ENCODE measurements at regions not wholly inside any gene's neighbourhood (a gene's known extent, or its start where the extent isn't known, plus 50 kb on each side); places are given as distances from the start of the nearest gene placed in this dataset.

DNA sequence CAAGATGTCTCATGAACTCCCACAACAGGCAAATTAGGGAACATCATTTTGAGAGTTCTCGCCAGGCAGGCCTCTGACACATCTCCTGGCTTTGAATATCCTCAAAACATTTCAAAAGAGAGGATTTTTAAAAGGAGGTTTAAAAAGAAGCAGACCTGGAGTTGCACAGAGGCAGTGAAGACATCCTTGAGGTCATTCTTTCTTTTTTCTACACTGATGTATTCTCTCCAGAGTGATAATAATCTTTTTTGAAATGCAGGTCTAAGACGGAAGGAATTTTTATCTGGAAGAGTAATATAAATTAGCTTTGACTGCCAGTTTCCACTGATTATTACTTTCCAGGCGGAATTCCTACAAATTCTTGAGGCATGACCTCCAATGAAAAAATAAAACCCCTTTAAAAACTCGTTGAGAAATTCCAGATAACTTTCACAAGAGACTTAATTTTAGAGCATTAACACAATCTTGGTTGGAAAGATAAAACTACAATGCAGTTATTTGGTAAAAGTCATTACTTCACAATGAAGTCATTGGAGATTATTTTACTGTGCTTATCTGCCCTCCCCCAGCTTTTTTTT lies 125.0 kb downstream of the LYPLAL1 start:
- CTCF ChIA-PET: no interaction called here
- Histone ChIP-seq H3K27me3 (ENCODE audit: control insufficient read depth, insufficient read depth, low read length) (no peaks in the 10 kb centered on the region), H3K36me3 (ENCODE audit: control insufficient read depth, insufficient read depth, low read length) (no peaks in the 10 kb centered on the region), H3K4me3 (ENCODE audit: low read depth, low read length) (no peak overlapping the region)
- peak; percentile 82 for DNase-seq (ENCODE audit: low read depth)
- POLR2A ChIA-PET: interaction anchor here (0.6 kb wide), 1 partner anchor 634 kb away, joined by 4 read pairs; no protein-coding TSS in a partner anchor
- TF ChIP-seq, protein P1, sequence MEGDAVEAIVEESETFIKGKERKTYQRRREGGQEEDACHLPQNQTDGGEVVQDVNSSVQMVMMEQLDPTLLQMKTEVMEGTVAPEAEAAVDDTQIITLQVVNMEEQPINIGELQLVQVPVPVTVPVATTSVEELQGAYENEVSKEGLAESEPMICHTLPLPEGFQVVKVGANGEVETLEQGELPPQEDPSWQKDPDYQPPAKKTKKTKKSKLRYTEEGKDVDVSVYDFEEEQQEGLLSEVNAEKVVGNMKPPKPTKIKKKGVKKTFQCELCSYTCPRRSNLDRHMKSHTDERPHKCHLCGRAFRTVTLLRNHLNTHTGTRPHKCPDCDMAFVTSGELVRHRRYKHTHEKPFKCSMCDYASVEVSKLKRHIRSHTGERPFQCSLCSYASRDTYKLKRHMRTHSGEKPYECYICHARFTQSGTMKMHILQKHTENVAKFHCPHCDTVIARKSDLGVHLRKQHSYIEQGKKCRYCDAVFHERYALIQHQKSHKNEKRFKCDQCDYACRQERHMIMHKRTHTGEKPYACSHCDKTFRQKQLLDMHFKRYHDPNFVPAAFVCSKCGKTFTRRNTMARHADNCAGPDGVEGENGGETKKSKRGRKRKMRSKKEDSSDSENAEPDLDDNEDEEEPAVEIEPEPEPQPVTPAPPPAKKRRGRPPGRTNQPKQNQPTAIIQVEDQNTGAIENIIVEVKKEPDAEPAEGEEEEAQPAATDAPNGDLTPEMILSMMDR (IDR thresholded peaks at IDR 0.05; ENCODE audit: insufficient read depth, low read depth, low read length): no peak

DNA sequence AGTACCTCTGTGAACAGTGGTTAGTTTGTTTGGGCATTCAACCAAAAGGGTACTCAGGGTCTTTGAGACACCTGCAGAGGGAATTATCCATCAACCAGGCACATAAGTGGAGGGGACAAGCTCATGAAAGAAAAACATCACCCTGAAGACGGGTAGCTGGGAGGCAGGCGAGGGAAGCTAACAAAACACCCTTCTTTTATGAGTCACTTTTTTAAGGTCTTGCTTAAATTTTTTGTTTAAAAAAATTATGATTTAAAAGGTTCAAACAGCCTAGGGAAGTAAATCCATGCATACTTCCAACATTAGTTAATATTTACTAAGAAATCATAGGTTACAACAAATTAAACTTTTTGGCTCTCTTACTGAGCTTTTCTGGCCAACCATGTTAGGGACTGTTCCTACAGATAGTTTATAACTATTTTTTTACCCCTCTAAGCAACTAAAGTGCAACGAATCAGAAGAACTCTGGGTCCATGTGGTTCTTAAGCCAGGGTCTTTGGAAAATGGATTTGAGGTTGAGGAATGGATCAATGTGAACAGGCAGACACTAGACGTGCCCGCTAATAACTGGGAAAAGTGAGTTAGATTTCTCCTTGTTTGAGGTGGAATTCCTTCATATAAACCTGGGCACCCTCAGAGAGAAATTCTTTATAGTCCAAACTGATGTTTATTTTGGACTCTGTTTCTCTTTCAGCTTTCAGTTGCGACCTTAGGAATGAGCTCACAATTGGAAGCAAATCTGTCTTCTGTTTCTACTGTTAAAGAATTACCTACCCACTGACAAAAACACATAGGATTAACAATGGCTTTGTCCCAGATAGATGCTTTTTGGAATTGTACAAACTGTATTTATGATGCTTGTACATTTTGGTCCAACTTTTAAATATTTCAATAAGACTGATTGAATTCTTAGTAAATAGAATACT lies 123.0 kb downstream of the LYPLAL1 start:
- ChIA-PET CTCF (interaction anchor here (0.6 to 1.0 kb wide), 2 partner anchors 20 to 89 kb away, joined by 3 to 4 read pairs; no protein-coding TSS in a partner anchor), POLR2A (no interaction called here)
- TF ChIP-seq, protein P1 (IDR thresholded peaks at IDR 0.05; ENCODE audit: insufficient read depth, low read depth, low read length): no peak
- Histone ChIP-seq H3K36me3 (ENCODE audit: control insufficient read depth, insufficient read depth, low read length) (no peaks in the 10 kb centered on the region), H3K4me3 (ENCODE audit: low read depth, low read length) (no peak overlapping the region), H3K27me3 (ENCODE audit: control insufficient read depth, insufficient read depth, low read length) (no peaks in the 10 kb centered on the region)
- DNase-seq (ENCODE audit: low read depth): no peak

GRCh38 chr1:219294251-219294650 lies 120.6 kb downstream of the LYPLAL1 start:
- ChIA-PET CTCF (interaction anchor here (0.8 kb wide), 1 partner anchor 31 kb away, joined by 4 read pairs; no protein-coding TSS in a partner anchor), POLR2A (interaction anchor here (0.5 kb wide), 1 partner anchor 25 kb away, joined by 3 read pairs; no protein-coding TSS in a partner anchor)
- DNase-seq (ENCODE audit: low read depth): no peak

GRCh38 chr1:219293410-219293809 lies 119.7 kb downstream of the LYPLAL1 start:
- ChIA-PET CTCF (interaction anchor here (0.8 kb wide), 1 partner anchor 32 kb away, joined by 4 read pairs; no protein-coding TSS in a partner anchor), POLR2A (no interaction called here)
- no peak for DNase-seq (ENCODE audit: low read depth)
- H3K4me3 ChIP-seq (ENCODE audit: low read depth, low read length): no peak overlapping the region
- TF ChIP-seq, protein P1 (IDR thresholded peaks at IDR 0.05; ENCODE audit: insufficient read depth, low read depth, low read length): no peak
- no peaks in the 10 kb centered on the region for H3K36me3 ChIP-seq (ENCODE audit: control insufficient read depth, insufficient read depth, low read length)
- no peaks in the 10 kb centered on the region for H3K27me3 ChIP-seq (ENCODE audit: control insufficient read depth, insufficient read depth, low read length)

More at GRCh38 chr1:219294251-219294650, 120.6 kb downstream of the LYPLAL1 start:
- no peak overlapping the region for H3K4me3 ChIP-seq (ENCODE audit: low read depth, low read length)
- H3K36me3 ChIP-seq (ENCODE audit: control insufficient read depth, insufficient read depth, low read length): no peaks in the 10 kb centered on the region
- TF ChIP-seq, protein P1 (IDR thresholded peaks at IDR 0.05; ENCODE audit: insufficient read depth, low read depth, low read length): no peak
- no peaks in the 10 kb centered on the region for H3K27me3 ChIP-seq (ENCODE audit: control insufficient read depth, insufficient read depth, low read length)

DNA sequence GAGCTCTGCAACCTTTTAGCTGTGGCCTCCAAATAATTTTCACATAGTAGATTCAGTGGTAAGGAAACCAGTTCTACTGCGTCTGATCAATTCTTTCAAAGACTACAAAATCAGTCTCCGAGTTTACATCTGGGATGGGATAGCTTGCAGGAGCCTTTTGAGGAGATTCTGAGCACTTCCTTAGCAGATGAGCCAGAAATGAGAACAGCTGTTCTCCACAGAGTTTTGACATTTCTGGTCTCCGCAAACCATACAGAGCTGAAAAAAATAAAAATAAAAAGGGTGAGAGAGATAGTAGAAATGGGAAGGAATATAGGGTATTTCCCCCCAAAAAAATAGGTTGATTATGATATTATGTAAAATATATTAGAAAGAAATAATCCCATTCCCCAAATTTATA lies 119.3 kb downstream of the LYPLAL1 start:
- CTCF ChIA-PET: no interaction called here
- no peak overlapping the region for H3K4me3 ChIP-seq (ENCODE audit: low read depth, low read length)
- no peak for DNase-seq (ENCODE audit: low read depth)
- TF ChIP-seq, protein P1 (IDR thresholded peaks at IDR 0.05; ENCODE audit: insufficient read depth, low read depth, low read length): no peak
- no peaks in the 10 kb centered on the region for H3K36me3 ChIP-seq (ENCODE audit: control insufficient read depth, insufficient read depth, low read length)
- POLR2A ChIA-PET: no interaction called here
- H3K27me3 ChIP-seq (ENCODE audit: control insufficient read depth, insufficient read depth, low read length): no peaks in the 10 kb centered on the region

All from BJ (cell line).